Esophagus squamous epithelium (tissue), 5 donors: ENCODE measurements at regions not wholly inside any gene's neighbourhood (a gene's known extent, or its start where the extent isn't known, plus 50 kb on each side); places are given as distances from the start of the nearest gene placed in this dataset.
"Not testable (repeated sequence)": the region's sequence is repeated elsewhere in the genome, so short reads cannot be mapped to it uniquely, and the experiment has no call there.

Experiments used
- DNase-seq: peaks from one replicate; lab custom pipeline; 2025; lab: John Stamatoyannopoulos, UW
- H3K27ac ChIP-seq, 4 donors: fragments of 200-600 bp; sonication (generic); one replicate each; pipeline ENCODE4 v1.5.1; 2016 to 2019; ENCODE audit warnings: mild to moderate bottlenecking in 1 of 4
- H3K27me3 ChIP-seq, 4 donors: fragments of 200-600 bp; sonication (generic); 1 replicate in 3 of 4; 2 replicates in 1 of 4; pipeline versions ENCODE4 v1.5.1 to v1.6.0; 2017 to 2021; ENCODE audit warnings: antibody characterized with exemption in 1 of 4
- H3K36me3 ChIP-seq, 3 donors: fragments of 200-600 bp; sonication (generic); one replicate each; pipeline ENCODE4 v1.5.1; 2016 to 2019
- H3K4me1 ChIP-seq, 3 donors: fragments of 200-600 bp; sonication (generic); one replicate each; pipeline ENCODE4 v1.5.1; 2017 to 2019
- H3K4me3 ChIP-seq, 4 donors: fragments of 200-600 bp; sonication (generic); 1 replicate in 3 of 4; 2 replicates in 1 of 4; pipeline ENCODE4 v1.5.1; 2016 to 2019; ENCODE audit warnings: mild to moderate bottlenecking in 2 of 4, moderate library complexity in 1 of 4
- H3K9me3 ChIP-seq, 3 donors: fragments of 200-600 bp; sonication (generic); one replicate each; pipeline ENCODE4 v1.5.1; 2016 to 2019
- POLR2A ChIP-seq, 4 donors: fragments of 450-650 bp; IDR thresholded peaks; one replicate each; pipeline ENCODE4 v1.6.1; 2017; ENCODE audit warnings: antibody characterized with exemption in 4 of 4, mild to moderate bottlenecking in 4 of 4, moderate library complexity in 3 of 4
- WGBS, 2 donors: methylation state at CpG; one replicate each; pipeline ENCODE4 v1.1.5; 2018; 5-methylcytosine and 5-hydroxymethylcytosine counted together
- intact Hi-C: fragments of 100-400 bp; cut with DNase I; formaldehyde crosslinking; loops from one replicate; pipeline ENCODE4 v1.15.0; 2022
- TF ChIP-seq, protein P1 (sequence below), 6 experiments: fragments of 450-650 bp in 4 of 6; fragments of 200-600 bp in 2 of 6; sonication (generic) in 2 of 6; IDR thresholded peaks; one replicate each; pipeline ENCODE4 v1.5.1; 2016 to 2019; ENCODE audit warnings: antibody characterized with exemption in 6 of 6, mild to moderate bottlenecking in 4 of 6, moderate library complexity in 4 of 6
- donor health status: DM: yes; HTN: yes; CAD: no.

DNA sequence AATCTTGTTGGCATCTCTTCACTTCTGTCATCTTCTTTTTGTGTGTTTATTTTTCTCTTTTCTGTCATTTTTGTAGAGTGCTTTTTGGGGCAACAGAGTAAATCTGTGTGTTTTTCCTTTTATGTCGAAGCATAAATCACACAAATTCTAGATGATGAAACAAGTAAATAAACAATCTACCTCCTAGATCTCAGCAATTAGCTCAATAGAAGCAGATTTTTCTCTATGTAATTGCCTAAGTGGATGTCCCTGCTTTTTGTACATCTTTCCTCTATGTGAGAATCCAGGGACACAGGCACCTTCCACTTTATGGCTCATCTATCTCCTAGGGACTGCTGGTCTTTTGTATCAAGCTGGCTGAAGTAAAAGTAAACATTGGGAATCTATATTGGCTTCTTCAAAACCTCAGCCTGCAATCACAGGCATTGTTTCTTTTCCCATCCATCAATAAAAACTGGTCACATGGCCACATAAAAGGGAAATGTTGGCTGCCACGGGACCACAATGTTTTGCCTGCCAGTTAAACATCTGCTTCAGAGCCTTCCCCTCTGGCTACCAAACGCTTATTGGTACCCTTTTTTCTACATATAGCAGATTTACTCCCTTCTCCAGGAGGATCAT is 323.8 kb downstream of the LMO7 start:
- 34 to 40% methylated on average over 3 of the region's 3 CpGs for WGBS, 2 donors
- no peak for DNase-seq
- Histone ChIP-seq H3K36me3 (no peaks in the 10 kb centered on the region), H3K4me1 (no peaks in the 10 kb centered on the region), H3K27ac (peak overlapping the region in 2 of 4 donors; percentile 16 to 36), H3K9me3 (no peaks in the 10 kb centered on the region), H3K4me3 (no peak overlapping the region), H3K27me3 (no peaks in the 10 kb centered on the region)
- TF ChIP-seq, protein P1, sequence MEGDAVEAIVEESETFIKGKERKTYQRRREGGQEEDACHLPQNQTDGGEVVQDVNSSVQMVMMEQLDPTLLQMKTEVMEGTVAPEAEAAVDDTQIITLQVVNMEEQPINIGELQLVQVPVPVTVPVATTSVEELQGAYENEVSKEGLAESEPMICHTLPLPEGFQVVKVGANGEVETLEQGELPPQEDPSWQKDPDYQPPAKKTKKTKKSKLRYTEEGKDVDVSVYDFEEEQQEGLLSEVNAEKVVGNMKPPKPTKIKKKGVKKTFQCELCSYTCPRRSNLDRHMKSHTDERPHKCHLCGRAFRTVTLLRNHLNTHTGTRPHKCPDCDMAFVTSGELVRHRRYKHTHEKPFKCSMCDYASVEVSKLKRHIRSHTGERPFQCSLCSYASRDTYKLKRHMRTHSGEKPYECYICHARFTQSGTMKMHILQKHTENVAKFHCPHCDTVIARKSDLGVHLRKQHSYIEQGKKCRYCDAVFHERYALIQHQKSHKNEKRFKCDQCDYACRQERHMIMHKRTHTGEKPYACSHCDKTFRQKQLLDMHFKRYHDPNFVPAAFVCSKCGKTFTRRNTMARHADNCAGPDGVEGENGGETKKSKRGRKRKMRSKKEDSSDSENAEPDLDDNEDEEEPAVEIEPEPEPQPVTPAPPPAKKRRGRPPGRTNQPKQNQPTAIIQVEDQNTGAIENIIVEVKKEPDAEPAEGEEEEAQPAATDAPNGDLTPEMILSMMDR (IDR thresholded peaks at IDR 0.05): no peak
- TF ChIP-seq POLR2A (IDR thresholded peaks at IDR 0.05): no peak
- intact Hi-C loops: no loop called here

DNA sequence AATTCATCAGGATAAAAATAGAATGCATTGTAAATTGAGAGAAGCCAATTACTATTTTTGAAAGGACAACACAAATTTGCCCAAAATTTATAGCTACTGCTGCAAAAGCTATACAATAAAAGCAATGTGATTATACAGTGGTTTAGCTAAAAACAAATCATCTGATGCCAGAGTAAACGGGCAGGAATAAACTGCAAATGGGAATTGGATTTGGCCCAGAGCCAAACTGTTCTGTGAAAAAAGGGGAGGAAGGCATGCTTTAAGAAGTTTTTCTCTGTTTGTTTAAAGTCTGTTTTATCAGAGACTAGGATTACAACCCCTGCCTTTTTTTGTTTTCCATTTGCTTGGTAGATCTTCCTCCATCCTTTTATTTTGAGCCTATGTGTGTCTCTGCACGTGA is 317.5 kb downstream of the LMO7 start:
- WGBS, 2 donors: 32 to 57% methylated on average over 2 of the region's 2 CpGs
- DNase-seq, intact Hi-C loops: not testable (repeated sequence)

DNA sequence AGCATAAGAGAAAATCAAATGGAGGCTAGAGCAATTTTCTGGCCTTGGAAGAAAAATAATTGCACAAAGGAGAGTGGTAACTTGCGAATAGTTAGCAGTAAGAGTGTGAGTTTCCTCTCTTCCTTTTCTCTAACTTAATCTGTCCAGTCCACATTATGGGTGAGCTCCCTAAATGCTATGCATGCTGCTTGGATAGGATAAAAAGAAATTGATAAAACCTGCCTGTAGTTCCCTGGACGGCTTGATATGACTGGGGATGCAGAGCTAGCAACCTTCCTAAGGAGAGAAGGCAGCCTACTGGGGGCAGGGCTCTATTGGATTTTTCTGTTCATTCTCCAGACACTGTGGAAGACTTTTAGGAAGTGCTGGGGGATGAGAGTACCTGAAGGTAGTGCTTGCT is 311.3 kb downstream of the LMO7 start:
- intact Hi-C loops: no loop called here
- peak overlapping the region; percentile 40 to 77 (median 72) for H3K27ac ChIP-seq
- no peak overlapping the region for H3K4me3 ChIP-seq
- no peaks in the 10 kb centered on the region for H3K9me3 ChIP-seq
- no peaks in the 10 kb centered on the region for H3K27me3 ChIP-seq
- 80 to 94% methylated on average over 2 of the region's 2 CpGs for WGBS, 2 donors
- no peak for TF ChIP-seq POLR2A (IDR thresholded peaks at IDR 0.05)
- TF ChIP-seq, protein P1 (IDR thresholded peaks at IDR 0.05): no peak
- DNase-seq: no peak
- peaks cover 0 to 4% (median 0%) of the 10 kb centered on the region in 3 donors for H3K4me1 ChIP-seq
- no peaks in the 10 kb centered on the region for H3K36me3 ChIP-seq

More for the DNA sequence above, 317.5 kb downstream of the LMO7 start:
- not testable (repeated sequence) for H3K4me3 ChIP-seq, H3K27ac ChIP-seq, H3K9me3 ChIP-seq, H3K4me1 ChIP-seq, H3K27me3 ChIP-seq, H3K36me3 ChIP-seq

DNA sequence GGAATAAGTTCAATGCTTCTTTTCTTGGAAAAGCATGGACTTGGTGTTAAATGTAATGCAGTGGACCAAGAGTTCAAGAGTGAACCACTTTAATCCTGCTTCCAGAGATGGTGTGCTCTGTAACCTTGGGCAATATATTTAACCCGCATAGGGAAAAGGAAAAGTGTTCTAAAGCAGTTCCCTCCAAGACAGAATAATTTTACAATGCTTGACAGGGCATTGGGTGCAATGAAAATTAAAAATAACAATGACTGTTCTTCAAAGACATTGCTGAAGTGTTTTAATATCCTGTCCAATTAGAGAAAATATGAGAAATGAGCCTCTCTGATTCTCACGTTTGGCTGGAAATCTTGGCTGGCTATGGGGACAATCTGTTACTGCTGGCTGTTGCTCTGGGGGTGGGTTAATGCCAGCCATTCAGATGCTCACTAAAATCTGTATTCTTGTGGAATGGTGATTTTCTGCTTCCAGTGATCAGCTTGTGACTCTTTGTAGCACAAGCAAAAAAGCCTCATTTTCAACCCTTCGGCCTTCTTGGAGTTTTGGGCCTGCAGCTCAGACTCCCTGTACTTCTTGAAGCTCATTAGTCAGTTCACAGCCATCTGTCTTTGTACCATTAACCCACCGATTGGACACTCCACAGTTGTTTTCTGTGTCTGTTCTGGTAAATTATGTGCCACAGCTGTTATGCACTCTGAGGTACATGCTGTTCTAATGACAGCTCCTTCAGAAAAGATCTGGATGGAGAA is 310.6 kb downstream of the LMO7 start:
- 46 to 67% methylated on average over 4 of the region's 4 CpGs for WGBS, 2 donors
- intact Hi-C loops: no loop called here

DNA sequence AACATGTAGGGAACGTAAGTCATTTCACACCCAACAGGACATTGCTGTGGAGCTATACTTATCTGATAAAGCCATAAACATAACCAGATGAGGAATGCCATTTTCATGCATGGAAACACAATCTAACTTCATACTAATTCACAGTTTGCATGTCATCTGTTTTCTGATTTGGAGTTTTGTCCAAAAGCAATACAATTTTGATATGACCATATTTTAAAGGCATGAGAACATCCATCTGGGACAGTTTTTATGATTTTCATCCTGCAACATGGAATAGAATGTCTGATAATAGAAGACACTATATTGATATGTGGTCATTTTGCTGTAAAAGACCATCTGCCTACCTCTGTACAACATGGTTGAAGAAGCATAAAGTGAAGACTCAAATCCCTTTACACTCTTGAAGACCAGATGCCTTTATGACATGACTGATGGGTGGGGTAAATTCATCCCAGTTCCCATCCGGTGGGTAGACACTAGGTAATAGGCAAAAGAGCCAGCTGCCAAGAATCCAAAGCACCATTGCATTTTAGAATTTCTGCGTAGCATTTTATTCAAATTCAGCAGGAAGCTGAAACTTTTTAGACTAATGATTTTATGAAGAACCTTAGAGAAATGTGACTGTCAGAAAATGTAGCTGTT is 309.8 kb downstream of the LMO7 start:
- Histone ChIP-seq H3K9me3 (no peaks in the 10 kb centered on the region), H3K27ac (peak overlapping the region in 3 of 4 donors; percentile 7 to 77 (median 71)), H3K4me1 (peaks cover 0 to 4% (median 0%) of the 10 kb centered on the region in 3 donors), H3K36me3 (no peaks in the 10 kb centered on the region), H3K27me3 (no peaks in the 10 kb centered on the region), H3K4me3 (no peak overlapping the region)
- intact Hi-C loops: no loop called here
- DNase-seq: no peak
- 75 to 78% methylated on average over 3 of the region's 3 CpGs for WGBS, 2 donors
- TF ChIP-seq POLR2A (IDR thresholded peaks at IDR 0.05): no peak
- TF ChIP-seq, protein P1 (IDR thresholded peaks at IDR 0.05): no peak

More for the DNA sequence above, 310.6 kb downstream of the LMO7 start:
- DNase-seq: no peak
- no peaks in the 10 kb centered on the region for H3K9me3 ChIP-seq
- H3K27ac ChIP-seq: peak overlapping the region in 3 of 4 donors; percentile 71 to 77 (median 72)
- H3K4me1 ChIP-seq: peaks cover 0 to 4% (median 0%) of the 10 kb centered on the region in 3 donors
- TF ChIP-seq, protein P1 (IDR thresholded peaks at IDR 0.05): no peak
- no peak for TF ChIP-seq POLR2A (IDR thresholded peaks at IDR 0.05)
- no peaks in the 10 kb centered on the region for H3K27me3 ChIP-seq
- no peak overlapping the region for H3K4me3 ChIP-seq
- H3K36me3 ChIP-seq: no peaks in the 10 kb centered on the region
